Mucosa of descending colon (tissue), 3 donors: ENCODE measurements at regions not wholly inside any gene's neighbourhood (a gene's known extent, or its start where the extent isn't known, plus 50 kb on each side); places are given as distances from the start of the nearest gene placed in this dataset.

Source experiments
- ATAC-seq: fragments of 200-7000 bp; cut with Tn5 transposase; one replicate; pipeline ENCODE4 v1.9.1; 2020; ENCODE audit warnings: mild to moderate bottlenecking, moderate library complexity
- DNase-seq, 3 donors: peaks; one replicate each; pipeline ENCODE4 v3.0.0-alpha.2; 2020
- H3K36me3 ChIP-seq: fragments of 200-600 bp; one replicate; pipeline ENCODE4 v1.8.0; 2021; ENCODE audit warnings: low read depth, mild to moderate bottlenecking
- H3K4me1 ChIP-seq: fragments of 200-600 bp; one replicate; pipeline ENCODE4 v1.8.0; 2021; ENCODE audit warnings: low read depth, mild to moderate bottlenecking
- H3K4me3 ChIP-seq: fragments of 200-600 bp; one replicate; pipeline ENCODE4 v1.8.0; 2021; ENCODE audit warnings: mild to moderate bottlenecking
- H3K9me3 ChIP-seq: fragments of 200-600 bp; one replicate; pipeline ENCODE4 v1.8.0; 2021; ENCODE audit warnings: mild to moderate bottlenecking
- CTCF ChIP-seq: fragments of 200-600 bp; IDR thresholded peaks from one replicate; pipeline ENCODE4 v1.8.0; 2022; ENCODE audit warnings: antibody characterized with exemption, mild to moderate bottlenecking
- intact Hi-C, 2 donors: fragments of 100-400 bp; cut with DNase I in 1 of 2; cut with micrococcal nuclease in 1 of 2; formaldehyde crosslinking; loops; one replicate each; pipeline versions ENCODE4 v1.11.0 to v1.11.1; 2022; cut with DNase I, micrococcal nuclease
- donor health status: DM: no; HTN: no; CAD: no; lungs with moderate emphysema.
- donor health status: DM: no; HTN: no; CAD: no.
- donor health status: DM: no; HTN: yes; CAD: no.

- intact Hi-C loops = no loop called here
- Histone ChIP-seq H3K4me3 (no peak overlapping the region), H3K4me1 (no peaks in the 10 kb centered on the region), H3K9me3 (peaks cover 24% of the 10 kb centered on the region), H3K36me3 (no peaks in the 10 kb centered on the region)
- TF ChIP-seq CTCF = no peak
- ATAC-seq (no peak), DNase-seq (no peak)
These were observed 340.0 kb upstream of the NRG3 start for GRCh38 chr10:81534991-81535390.

DNA sequence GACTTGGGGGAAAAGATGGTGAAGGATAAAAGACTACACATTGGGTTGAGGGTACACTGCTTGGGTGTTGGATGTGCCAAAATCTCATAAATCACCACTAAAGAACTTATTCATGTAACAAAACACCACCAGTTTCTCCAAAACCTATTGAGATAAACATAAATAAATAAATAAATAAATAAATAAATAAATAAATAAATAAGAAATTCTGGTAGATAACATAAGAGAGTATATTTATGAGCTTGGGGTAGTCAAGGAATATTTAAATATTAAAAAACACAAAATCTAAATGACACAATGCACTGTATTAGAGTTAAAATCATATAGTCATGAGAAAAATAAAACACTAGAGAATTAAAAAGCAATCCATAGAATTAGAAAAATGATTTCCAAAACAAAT, 333.5 kb upstream of the NRG3 start:
- Histone ChIP-seq H3K36me3 (no peaks in the 10 kb centered on the region), H3K9me3 (peaks cover 28% of the 10 kb centered on the region), H3K4me3 (no peak overlapping the region), H3K4me1 (no peaks in the 10 kb centered on the region)
- intact Hi-C loops = no loop called here
- ATAC-seq = no peak
- no peak for DNase-seq
- TF ChIP-seq CTCF = no peak

GRCh38 chr10:81546243-81546642, 328.8 kb upstream of the NRG3 start:
- intact Hi-C loops = no loop called here
- no peak for TF ChIP-seq CTCF
- no peaks in the 10 kb centered on the region for H3K36me3 ChIP-seq

GRCh38 chr10:81548160-81548559, 326.8 kb upstream of the NRG3 start:
- DNase-seq (no peak), ATAC-seq (no peak)
- no peak overlapping the region for H3K4me3 ChIP-seq
- no peaks in the 10 kb centered on the region for H3K36me3 ChIP-seq
- no peak for TF ChIP-seq CTCF
- H3K4me1 ChIP-seq = no peaks in the 10 kb centered on the region
- peaks cover 63% of the 10 kb centered on the region for H3K9me3 ChIP-seq
- intact Hi-C loops = no loop called here

More at GRCh38 chr10:81546243-81546642, 328.8 kb upstream of the NRG3 start:
- no peak for DNase-seq
- peaks cover 51% of the 10 kb centered on the region for H3K9me3 ChIP-seq
- no peak overlapping the region for H3K4me3 ChIP-seq
- no peak for ATAC-seq
- no peaks in the 10 kb centered on the region for H3K4me1 ChIP-seq

- no peak for ATAC-seq
- H3K4me1 ChIP-seq = no peaks in the 10 kb centered on the region
These were observed 310.9 kb upstream of the NRG3 start for GRCh38 chr10:81564143-81564542.

More at GRCh38 chr10:81564143-81564542, 310.9 kb upstream of the NRG3 start:
- Histone ChIP-seq H3K4me3 (no peak overlapping the region), H3K36me3 (no peaks in the 10 kb centered on the region), H3K9me3 (peaks cover 23% of the 10 kb centered on the region)
- intact Hi-C loops = no loop called here
- no peak for DNase-seq
- no peak for TF ChIP-seq CTCF
